K562 (cell line): ENCODE measurements at regions not wholly inside any gene's neighbourhood (a gene's known extent, or its start where the extent isn't known, plus 50 kb on each side); places are given as distances from the start of the nearest gene placed in this dataset.

Experiments
- ATAC-seq: fragments of 200-7000 bp; cut with Tn5 transposase; 3 replicates; pipeline ENCODE4 v1.9.1; 2020; ENCODE audit warnings: moderate library complexity
- BruUV-seq: library from RNA; stranded (reverse); fragments of 400-500 nt; replicated peaks from 2 replicates; lab custom pipeline; 2021; lab: Mats Ljungman, UMichigan
- CTCF ChIA-PET: fragments of 300-600 bp; formaldehyde crosslinking; extraction: SDS; loops from one replicate; lab custom pipeline; 2021; ENCODE audit warnings: low intra/inter-chr PET ratio; lab: Yijun Ruan, JAX
- POLR2A ChIA-PET: fragments of 300-600, 350-650 bp; sonication (Branson Sonifier 250); formaldehyde crosslinking; extraction: SDS; loops from one replicate; lab custom pipeline; 2021; ENCODE audit warnings: antibody characterized with exemption, inconsistent platforms; lab: Yijun Ruan, JAX
- DNase-seq, 4 experiments: peaks; one replicate each; pipeline versions ENCODE4 v3.0.0 to v3.0.0-alpha.2; 2011 to 2018; ENCODE audit warnings: low spot score in 3 of 4, mixed read lengths in 3 of 4; ENCODE audit errors: extremely low read depth in 1 of 4
- FAIRE-seq: peaks from 2 replicates; lab custom pipeline; 2011; peaks lifted over from hg19 to GRCh38; lab: Jason Lieb, UNC
- H2AFZ ChIP-seq: 2 replicates; pipeline ENCODE4 v1.6.0; 2011; ENCODE audit warnings: low read depth, low read length, control low read depth, inconsistent platforms
- H3K27ac ChIP-seq: fragments of 200-600 bp; 3 replicates; pipeline ENCODE4 v1.8.0; 2011; ENCODE audit warnings: low read depth, mild to moderate bottlenecking, control low read depth, inconsistent platforms, low read length, moderate library complexity, mixed read lengths; ENCODE audit errors: extremely low read depth
- H3K27me3 ChIP-seq, 2 experiments: fragments of 300-600 bp in 1 of 2; 2 replicates in 1 of 2; 3 replicates in 1 of 2; pipeline versions ENCODE4 v1.6.0 to v1.8.0; 2011; ENCODE audit warnings: inconsistent platforms in 2 of 2, low read length in 2 of 2, mild to moderate bottlenecking in 1 of 2, mixed read lengths in 1 of 2, moderate library complexity in 1 of 2; ENCODE audit not compliant: control insufficient read depth in 2 of 2, insufficient read depth in 2 of 2
- H3K36me3 ChIP-seq: fragments of 300-600 bp; 3 replicates; pipeline ENCODE4 v1.8.0; 2011; ENCODE audit warnings: mild to moderate bottlenecking, low read length, inconsistent platforms; ENCODE audit not compliant: control insufficient read depth, insufficient read depth
- H3K4me1 ChIP-seq, 2 experiments: fragments of 200-600 bp in 1 of 2; replicated peaks in 1 of 2; 2 replicates in 1 of 2; 3 replicates in 1 of 2; pipeline versions ENCODE4 v1.5.1 to v1.8.0; 2011; ENCODE audit warnings: inconsistent platforms in 2 of 2, low read length in 2 of 2, mild to moderate bottlenecking in 1 of 2, mixed read lengths in 1 of 2, moderate library complexity in 1 of 2; ENCODE audit not compliant: control insufficient read depth in 2 of 2, insufficient read depth in 2 of 2
- H3K4me2 ChIP-seq: 2 replicates; pipeline ENCODE4 v1.6.1; 2011; ENCODE audit warnings: low read length, control low read depth, inconsistent platforms, mixed read lengths; ENCODE audit not compliant: insufficient read depth
- H3K4me3 ChIP-seq: fragments of 200-600 bp; sonication (generic), shearing (Covaris generic); 2 replicates; pipeline ENCODE4 v1.5.1; 2016; ENCODE audit warnings: control low read depth, inconsistent platforms
- H3K79me2 ChIP-seq: fragments of 200-600 bp; 3 replicates; pipeline ENCODE4 v1.8.0; 2011; ENCODE audit warnings: low read length, inconsistent platforms; ENCODE audit not compliant: control insufficient read depth, insufficient read depth
- H3K9ac ChIP-seq, 2 experiments: 2 replicates each; pipeline versions ENCODE4 v1.6.0 to v1.6.1; 2011; ENCODE audit warnings: low read depth in 2 of 2, low read length in 2 of 2, control low read depth in 1 of 2, inconsistent platforms in 1 of 2, mild to moderate bottlenecking in 1 of 2, mixed read lengths in 1 of 2; ENCODE audit not compliant: insufficient read depth in 1 of 2
- H3K9me1 ChIP-seq: one replicate; pipeline ENCODE4 v1.6.0; 2011; ENCODE audit warnings: inconsistent platforms, mild to moderate bottlenecking, low read length, moderate library complexity; ENCODE audit not compliant: control insufficient read depth, insufficient read depth
- H3K9me3 ChIP-seq: replicated peaks from 2 replicates; pipeline ENCODE4 v1.5.1; 2011; ENCODE audit warnings: low read depth, low read length, inconsistent platforms; ENCODE audit not compliant: control insufficient read depth, insufficient read depth
- H4K20me1 ChIP-seq: replicated peaks from 2 replicates; pipeline ENCODE4 v1.6.1; 2011; ENCODE audit warnings: low read length, inconsistent platforms, mixed read lengths; ENCODE audit not compliant: control insufficient read depth, insufficient read depth
- BDP1 ChIP-seq: IDR thresholded peaks from 3 replicates; pipeline ENCODE4 v1.6.1; 2011; ENCODE audit not compliant: insufficient read length, insufficient read depth
- C11orf30 ChIP-seq: fragments of 450-650 bp; IDR thresholded peaks from 2 replicates; pipeline ENCODE4 v1.6.1; 2016; ENCODE audit warnings: low read depth, mild to moderate bottlenecking
- CREM ChIP-seq: IDR thresholded peaks from 2 replicates; pipeline ENCODE4 v1.6.1; 2014; ENCODE audit warnings: antibody characterized with exemption, low read depth
- DACH1 ChIP-seq: fragments of 450-650 bp; IDR thresholded peaks from 2 replicates; pipeline ENCODE4 v1.6.1; 2018; ENCODE audit not compliant: partially characterized antibody
- DIDO1 ChIP-seq: fragments of 450-650 bp; IDR thresholded peaks from 2 replicates; pipeline ENCODE4 v1.6.1; 2016; ENCODE audit warnings: low read depth, missing biosample characterization, missing genetic modification characterization
- JUN ChIP-seq, 2 experiments: sonication (generic) in 1 of 2; formaldehyde crosslinking in 1 of 2; IDR thresholded peaks; 2 replicates each; pipeline versions ENCODE4 v1.6.1 to v1.8.0; 2012 to 2022; ENCODE audit warnings: borderline replicate concordance in 2 of 2, mild to moderate bottlenecking in 2 of 2, improper control_type of control experiment in 1 of 2, low read depth in 1 of 2, low read length in 1 of 2, missing genetic modification reagents in 1 of 2
- KLF6 ChIP-seq: fragments of 250-450 bp; sonication (Bioruptor Pico); IDR thresholded peaks from 2 replicates; pipeline ENCODE4 v1.4.0; 2020; ENCODE audit warnings: mild to moderate bottlenecking, moderate library complexity, borderline replicate concordance
- MCM5 ChIP-seq: fragments of 450-650 bp; IDR thresholded peaks from 2 replicates; pipeline ENCODE4 v1.6.1; 2016; ENCODE audit warnings: low read depth
- MEIS2 ChIP-seq: fragments of 450-650 bp; IDR thresholded peaks from 2 replicates; pipeline ENCODE4 v1.6.1; 2014; ENCODE audit warnings: mild to moderate bottlenecking; ENCODE audit not compliant: partially characterized antibody
- PYGO2 ChIP-seq: fragments of 450-650 bp; IDR thresholded peaks from 2 replicates; pipeline ENCODE4 v1.6.1; 2016; ENCODE audit warnings: mild to moderate bottlenecking, missing genetic modification characterization, moderate library complexity, missing compliant biosample characterization
- RNF2 ChIP-seq: sonication (generic); IDR thresholded peaks from 2 replicates; pipeline ENCODE4 v1.6.1; 2016
- XRCC4 ChIP-seq: IDR thresholded peaks from one replicate; pipeline ENCODE4 v1.6.1; 2011; ENCODE audit not compliant: insufficient read depth, insufficient read length; ENCODE audit errors: extremely low read depth
- ZNF589 ChIP-seq: fragments of 200-800 bp; sonication (Bioruptor generic); IDR thresholded peaks from 2 replicates; pipeline ENCODE4 v1.6.1; 2016; ENCODE audit warnings: low read depth, missing genetic modification characterization, missing compliant biosample characterization
- in situ Hi-C: fragments of 300-500 bp; cut with MboI; formaldehyde crosslinking; loops from 4 replicates; pipeline ENCODE4 v1.15.0; 2018; ENCODE audit warnings: inconsistent platforms, mixed read lengths
- intact Hi-C: fragments of 100-400 bp; cut with micrococcal nuclease; formaldehyde crosslinking; loops from 2 replicates; pipeline ENCODE4 v1.14.2; 2022
- TF ChIP-seq, protein P1 (sequence below): sonication (generic); formaldehyde crosslinking; IDR thresholded peaks from 2 replicates; pipeline ENCODE4 v1.8.1; 2022; ENCODE audit warnings: missing genetic modification reagents
- TF ChIP-seq, protein P2 (sequence below): fragments of 450-650 bp; IDR thresholded peaks from 2 replicates; pipeline ENCODE4 v1.6.1; 2016; ENCODE audit warnings: borderline replicate concordance
- TF ChIP-seq, protein P3 (sequence below): sonication (generic); formaldehyde crosslinking; IDR thresholded peaks from 2 replicates; pipeline ENCODE4 v1.8.1; 2023; ENCODE audit warnings: mild to moderate bottlenecking, missing genetic modification reagents, moderate library complexity
- TF ChIP-seq, protein P4 (sequence below): fragments of 450-650 bp; IDR thresholded peaks from 2 replicates; pipeline ENCODE4 v1.6.1; 2017; ENCODE audit warnings: antibody characterized with exemption

DNA sequence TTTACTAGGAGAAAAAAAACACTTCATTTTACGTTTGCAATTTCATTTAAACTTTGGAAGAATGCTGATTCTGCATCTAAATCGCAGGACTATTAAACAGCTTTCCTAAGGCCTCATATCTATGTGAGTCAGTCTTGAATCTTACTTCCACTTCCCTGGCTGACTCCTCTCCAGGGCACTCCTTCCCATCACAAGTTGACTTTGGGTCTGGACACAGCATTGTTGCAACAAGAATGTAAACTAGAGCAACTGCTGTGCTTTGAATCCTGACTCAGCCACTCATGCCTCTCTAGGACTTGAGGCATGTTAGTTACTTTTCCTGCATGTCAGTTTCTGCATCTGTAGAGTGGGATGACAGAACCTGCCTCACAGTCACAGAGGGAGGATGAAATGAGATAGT lies 413.8 kb downstream of the FAT4 start (continued):
- TF ChIP-seq, protein P1, sequence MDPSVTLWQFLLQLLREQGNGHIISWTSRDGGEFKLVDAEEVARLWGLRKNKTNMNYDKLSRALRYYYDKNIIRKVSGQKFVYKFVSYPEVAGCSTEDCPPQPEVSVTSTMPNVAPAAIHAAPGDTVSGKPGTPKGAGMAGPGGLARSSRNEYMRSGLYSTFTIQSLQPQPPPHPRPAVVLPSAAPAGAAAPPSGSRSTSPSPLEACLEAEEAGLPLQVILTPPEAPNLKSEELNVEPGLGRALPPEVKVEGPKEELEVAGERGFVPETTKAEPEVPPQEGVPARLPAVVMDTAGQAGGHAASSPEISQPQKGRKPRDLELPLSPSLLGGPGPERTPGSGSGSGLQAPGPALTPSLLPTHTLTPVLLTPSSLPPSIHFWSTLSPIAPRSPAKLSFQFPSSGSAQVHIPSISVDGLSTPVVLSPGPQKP (CRISPR knock-in tag) = no peak
- TF ChIP-seq MCM5 = no peak

DNA sequence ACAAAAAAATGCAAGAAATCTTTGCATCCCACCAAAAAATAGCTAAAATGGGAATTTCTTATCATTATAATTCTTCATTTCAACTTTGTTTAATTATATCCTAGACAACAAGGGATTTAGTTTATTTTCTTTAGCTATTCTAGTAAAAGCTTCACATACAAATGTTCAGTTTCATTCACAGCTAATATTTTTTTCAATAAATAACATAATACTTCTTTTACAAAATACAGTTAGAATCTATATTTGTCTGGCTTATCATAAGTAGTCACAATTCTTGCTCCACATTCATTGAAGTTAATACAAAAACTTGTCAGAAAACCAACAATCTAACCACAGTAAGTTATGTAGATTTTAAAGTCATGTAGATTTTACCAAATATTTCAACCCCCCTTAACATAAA lies 414.4 kb downstream of the FAT4 start:
- Histone ChIP-seq H3K79me2 (no peaks in the 10 kb centered on the region), H3K9me3 (no peaks in the 10 kb centered on the region), H3K9me1 (no peaks in the 10 kb centered on the region), H3K9ac (no peak overlapping the region), H4K20me1 (no peaks in the 10 kb centered on the region), H3K27me3 (no peaks in the 10 kb centered on the region), H3K4me3 (no peak overlapping the region), H2AFZ (no peak overlapping the region), H3K36me3 (no peaks in the 10 kb centered on the region), H3K4me2 (no peak overlapping the region), H3K27ac (no peak overlapping the region), H3K4me1 (no peaks in the 10 kb centered on the region)
- no peak for ATAC-seq
- in situ Hi-C loops (loop anchor here (25.0 kb wide), 1 partner anchor 417 kb away; the partner anchor contains the start of gene FAT4), intact Hi-C loops (no loop called here)
- BruUV-seq = no TSS peak
- POLR2A ChIA-PET = no interaction called here
- CTCF ChIA-PET = no interaction called here
- FAIRE-seq = no peak
- DNase-seq = no peak
- TF ChIP-seq MEIS2 (no peak), DACH1 (no peak), RNF2 (no peak), CREM (no peak), C11orf30 (no peak), JUN (IDR thresholded peaks at IDR 0.05; ENCODE audit: borderline replicate concordance, low read depth, low read length) (no peak), JUN (CRISPR knock-in tag; IDR thresholded peaks at IDR 0.05; ENCODE audit: borderline replicate concordance) (no peak), KLF6 (CRISPR knock-in tag) (no peak), ZNF589 (CRISPR knock-in tag) (no peak), PYGO2 (no peak), XRCC4 (no peak), DIDO1 (tag) (no peak), BDP1 (no peak)
- TF ChIP-seq, protein P2, sequence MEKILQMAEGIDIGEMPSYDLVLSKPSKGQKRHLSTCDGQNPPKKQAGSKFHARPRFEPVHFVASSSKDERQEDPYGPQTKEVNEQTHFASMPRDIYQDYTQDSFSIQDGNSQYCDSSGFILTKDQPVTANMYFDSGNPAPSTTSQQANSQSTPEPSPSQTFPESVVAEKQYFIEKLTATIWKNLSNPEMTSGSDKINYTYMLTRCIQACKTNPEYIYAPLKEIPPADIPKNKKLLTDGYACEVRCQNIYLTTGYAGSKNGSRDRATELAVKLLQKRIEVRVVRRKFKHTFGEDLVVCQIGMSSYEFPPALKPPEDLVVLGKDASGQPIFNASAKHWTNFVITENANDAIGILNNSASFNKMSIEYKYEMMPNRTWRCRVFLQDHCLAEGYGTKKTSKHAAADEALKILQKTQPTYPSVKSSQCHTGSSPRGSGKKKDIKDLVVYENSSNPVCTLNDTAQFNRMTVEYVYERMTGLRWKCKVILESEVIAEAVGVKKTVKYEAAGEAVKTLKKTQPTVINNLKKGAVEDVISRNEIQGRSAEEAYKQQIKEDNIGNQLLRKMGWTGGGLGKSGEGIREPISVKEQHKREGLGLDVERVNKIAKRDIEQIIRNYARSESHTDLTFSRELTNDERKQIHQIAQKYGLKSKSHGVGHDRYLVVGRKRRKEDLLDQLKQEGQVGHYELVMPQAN = no peak
- TF ChIP-seq, protein P3, sequence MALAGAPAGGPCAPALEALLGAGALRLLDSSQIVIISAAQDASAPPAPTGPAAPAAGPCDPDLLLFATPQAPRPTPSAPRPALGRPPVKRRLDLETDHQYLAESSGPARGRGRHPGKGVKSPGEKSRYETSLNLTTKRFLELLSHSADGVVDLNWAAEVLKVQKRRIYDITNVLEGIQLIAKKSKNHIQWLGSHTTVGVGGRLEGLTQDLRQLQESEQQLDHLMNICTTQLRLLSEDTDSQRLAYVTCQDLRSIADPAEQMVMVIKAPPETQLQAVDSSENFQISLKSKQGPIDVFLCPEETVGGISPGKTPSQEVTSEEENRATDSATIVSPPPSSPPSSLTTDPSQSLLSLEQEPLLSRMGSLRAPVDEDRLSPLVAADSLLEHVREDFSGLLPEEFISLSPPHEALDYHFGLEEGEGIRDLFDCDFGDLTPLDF (CRISPR knock-in tag) = no peak
- TF ChIP-seq, protein P4, sequence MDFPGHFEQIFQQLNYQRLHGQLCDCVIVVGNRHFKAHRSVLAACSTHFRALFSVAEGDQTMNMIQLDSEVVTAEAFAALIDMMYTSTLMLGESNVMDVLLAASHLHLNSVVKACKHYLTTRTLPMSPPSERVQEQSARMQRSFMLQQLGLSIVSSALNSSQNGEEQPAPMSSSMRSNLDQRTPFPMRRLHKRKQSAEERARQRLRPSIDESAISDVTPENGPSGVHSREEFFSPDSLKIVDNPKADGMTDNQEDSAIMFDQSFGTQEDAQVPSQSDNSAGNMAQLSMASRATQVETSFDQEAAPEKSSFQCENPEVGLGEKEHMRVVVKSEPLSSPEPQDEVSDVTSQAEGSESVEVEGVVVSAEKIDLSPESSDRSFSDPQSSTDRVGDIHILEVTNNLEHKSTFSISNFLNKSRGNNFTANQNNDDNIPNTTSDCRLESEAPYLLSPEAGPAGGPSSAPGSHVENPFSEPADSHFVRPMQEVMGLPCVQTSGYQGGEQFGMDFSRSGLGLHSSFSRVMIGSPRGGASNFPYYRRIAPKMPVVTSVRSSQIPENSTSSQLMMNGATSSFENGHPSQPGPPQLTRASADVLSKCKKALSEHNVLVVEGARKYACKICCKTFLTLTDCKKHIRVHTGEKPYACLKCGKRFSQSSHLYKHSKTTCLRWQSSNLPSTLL = no peak
